Chondrocyte (in vitro differentiated cells): ENCODE measurements at regions not wholly inside any gene's neighbourhood (a gene's known extent, or its start where the extent isn't known, plus 50 kb on each side); places are given as distances from the start of the nearest gene placed in this dataset.

Experiments used
- DNase-seq: peaks from one replicate; pipeline ENCODE4 v3.0.0; 2021; ENCODE audit warnings: mixed read lengths, low spot score
- H3K27ac Mint-ChIP-seq: one replicate; pipeline ENCODE4 v1.8.0; 2021; ENCODE audit warnings: mild to moderate bottlenecking, moderate library complexity, mixed read lengths; ENCODE audit not compliant: unreplicated experiment
- H3K27me3 Mint-ChIP-seq: 2 replicates; pipeline ENCODE4 v1.8.0; 2021; ENCODE audit warnings: low read depth, mixed read lengths
- H3K36me3 Mint-ChIP-seq: 2 replicates; pipeline ENCODE4 v1.8.0; 2021; ENCODE audit warnings: low read depth, mixed read lengths
- H3K4me1 Mint-ChIP-seq: 2 replicates; pipeline ENCODE4 v1.8.0; 2021; ENCODE audit warnings: low read depth, mild to moderate bottlenecking, mixed read lengths
- H3K4me3 Mint-ChIP-seq: one replicate; pipeline ENCODE4 v1.8.0; 2021; ENCODE audit warnings: mild to moderate bottlenecking, moderate library complexity, mixed read lengths; ENCODE audit not compliant: unreplicated experiment
- H3K9me3 Mint-ChIP-seq: 2 replicates; pipeline ENCODE4 v1.8.0; 2021; ENCODE audit warnings: low read depth, mixed read lengths
- CTCF ChIP-seq: fragments of 200-600 bp; sonication (generic); IDR thresholded peaks from 2 replicates; pipeline ENCODE4 v1.5.0; 2021; ENCODE audit warnings: antibody characterized with exemption, mild to moderate bottlenecking, moderate library complexity

DNA sequence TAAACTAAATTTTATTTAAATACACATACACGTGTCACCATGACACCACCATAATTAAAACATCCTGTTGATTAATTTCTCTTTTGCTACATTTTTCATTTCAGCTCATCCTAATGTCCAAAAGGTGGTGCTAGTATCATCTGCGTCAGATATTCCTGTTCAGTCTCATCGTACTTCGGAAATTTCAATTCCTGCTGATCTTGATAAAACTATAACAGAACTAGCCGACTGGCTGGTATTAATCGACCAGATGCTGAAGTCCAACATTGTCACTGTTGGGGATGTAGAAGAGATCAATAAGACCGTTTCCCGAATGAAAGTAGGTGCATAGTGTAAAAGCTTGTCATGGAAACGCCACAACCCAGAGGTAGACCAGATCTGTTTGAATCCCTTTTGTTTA, 263.4 kb downstream of the UTRN start:
- no peak for DNase-seq
- Mint-ChIP-seq H3K4me1 (no peaks in the 10 kb centered on the region), H3K9me3 (no peaks in the 10 kb centered on the region), H3K27ac (no peak overlapping the region), H3K36me3 (peaks cover 33% of the 10 kb centered on the region), H3K27me3 (no peaks in the 10 kb centered on the region), H3K4me3 (no peak overlapping the region)
- peak; percentile 48 for TF ChIP-seq CTCF

DNA sequence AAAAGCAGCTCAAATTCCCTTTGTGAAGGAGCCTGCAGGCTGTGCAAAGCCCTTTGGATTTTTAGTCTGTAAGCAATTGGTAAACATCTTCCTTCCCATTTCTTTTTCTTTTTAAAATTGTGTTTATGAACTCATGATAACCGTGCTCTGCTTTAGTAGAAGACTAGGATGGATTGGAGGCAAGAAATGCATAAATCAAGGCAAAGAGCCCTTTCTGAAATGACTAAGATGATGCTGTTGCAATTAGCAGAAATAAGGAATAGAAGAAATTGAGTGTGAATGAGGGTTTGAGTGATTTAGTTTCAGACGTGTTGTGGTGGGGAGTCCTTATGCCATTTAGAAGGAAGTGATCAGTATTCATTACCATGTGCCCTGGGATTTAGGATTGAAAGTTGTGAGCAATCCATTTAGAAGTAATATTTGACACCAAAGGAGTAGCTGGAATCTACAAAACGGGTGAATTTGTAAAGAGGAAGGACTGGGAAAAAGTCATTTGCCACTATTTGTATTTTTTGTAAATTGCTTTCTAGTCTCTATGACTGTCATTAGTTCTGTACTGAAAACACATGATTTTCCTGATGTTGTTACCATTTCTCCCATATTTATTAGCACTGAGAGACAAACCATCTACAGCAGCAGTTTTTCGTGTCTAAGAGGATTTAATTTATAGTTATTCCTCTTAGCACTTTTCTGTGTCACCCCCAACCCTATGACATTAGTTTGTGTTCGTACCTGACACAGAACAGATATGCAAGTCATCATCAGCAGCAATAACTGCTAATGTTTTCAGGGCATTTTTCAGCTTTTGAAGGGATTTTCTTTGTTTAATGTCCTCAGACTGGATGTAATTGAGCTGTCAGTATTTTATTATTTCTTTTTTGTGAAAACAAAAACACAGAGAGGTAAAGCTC, 265.0 kb downstream of the UTRN start:
- Mint-ChIP-seq H3K36me3 (peaks cover 25% of the 10 kb centered on the region), H3K4me1 (no peaks in the 10 kb centered on the region), H3K27me3 (no peaks in the 10 kb centered on the region), H3K27ac (no peak overlapping the region), H3K9me3 (no peaks in the 10 kb centered on the region), H3K4me3 (no peak overlapping the region)
- no peak for DNase-seq
- no peak for TF ChIP-seq CTCF

DNA sequence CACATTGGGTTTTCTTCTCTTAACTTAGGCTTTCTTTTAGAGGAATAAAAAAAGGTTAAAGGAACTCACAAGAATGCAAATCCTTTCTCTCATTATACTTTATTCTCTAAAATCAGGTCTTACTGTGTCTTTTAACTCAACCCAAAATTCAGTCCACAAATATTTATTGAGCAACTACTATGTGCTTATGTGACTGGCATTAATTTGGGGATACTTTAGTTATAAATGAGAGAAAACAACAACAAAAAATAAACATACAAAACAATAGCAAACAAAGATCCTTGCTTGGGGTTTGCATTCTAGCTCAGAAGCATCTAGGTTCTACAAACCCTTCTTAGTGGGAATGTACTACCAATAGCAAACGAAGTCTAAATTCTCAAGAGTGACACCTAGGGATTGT, 266.2 kb downstream of the UTRN start:
- H3K4me3 Mint-ChIP-seq = no peak overlapping the region
- no peaks in the 10 kb centered on the region for H3K27me3 Mint-ChIP-seq
- H3K36me3 Mint-ChIP-seq = peaks cover 23% of the 10 kb centered on the region
- H3K27ac Mint-ChIP-seq = no peak overlapping the region
- no peaks in the 10 kb centered on the region for H3K9me3 Mint-ChIP-seq
- H3K4me1 Mint-ChIP-seq = no peaks in the 10 kb centered on the region
- DNase-seq = no peak
- TF ChIP-seq CTCF = no peak

- H3K27ac Mint-ChIP-seq = no peak overlapping the region
- peaks cover 18% of the 10 kb centered on the region for H3K36me3 Mint-ChIP-seq
- H3K27me3 Mint-ChIP-seq = no peaks in the 10 kb centered on the region
- DNase-seq = no peak
- no peak overlapping the region for H3K4me3 Mint-ChIP-seq
- peaks cover 6% of the 10 kb centered on the region for H3K4me1 Mint-ChIP-seq
- H3K9me3 Mint-ChIP-seq = no peaks in the 10 kb centered on the region
- no peak for TF ChIP-seq CTCF
Observed at GRCh38 chr6:144555066-144555465, 269.9 kb downstream of the UTRN start.

GRCh38 chr6:144559865-144560593, 274.9 kb downstream of the UTRN start:
- Mint-ChIP-seq H3K9me3 (no peaks in the 10 kb centered on the region), H3K4me1 (peaks cover 10% of the 10 kb centered on the region), H3K36me3 (peaks cover 8% of the 10 kb centered on the region), H3K4me3 (no peak overlapping the region), H3K27ac (peak overlapping the region; percentile 34), H3K27me3 (no peaks in the 10 kb centered on the region)
- no peak for DNase-seq
- TF ChIP-seq CTCF = no peak
